Lower lobe of right lung (tissue), 2 donors: ENCODE measurements at regions not wholly inside any gene's neighbourhood (a gene's known extent, or its start where the extent isn't known, plus 50 kb on each side); places are given as distances from the start of the nearest gene placed in this dataset.

Experiments
- ATAC-seq, 2 donors: fragments of 200-7000 bp; cut with Tn5 transposase; one replicate each; pipeline ENCODE4 v1.9.1; 2020 to 2022; ENCODE audit warnings: mild to moderate bottlenecking in 2 of 2, moderate library complexity in 2 of 2
- DNase-seq: peaks from one replicate; pipeline ENCODE4 v3.0.0-alpha.2; 2020
- H3K27ac ChIP-seq: fragments of 200-600 bp; one replicate; pipeline ENCODE4 v1.8.0; 2022
- H3K27me3 ChIP-seq: fragments of 200-600 bp; one replicate; pipeline ENCODE4 v1.8.0; 2022; ENCODE audit warnings: low read depth
- H3K36me3 ChIP-seq: fragments of 200-600 bp; one replicate; pipeline ENCODE4 v1.8.0; 2022; ENCODE audit warnings: mild to moderate bottlenecking
- H3K4me1 ChIP-seq: fragments of 200-600 bp; one replicate; pipeline ENCODE4 v1.8.0; 2022
- H3K4me3 ChIP-seq: fragments of 200-600 bp; one replicate; pipeline ENCODE4 v1.8.0; 2022; ENCODE audit warnings: mild to moderate bottlenecking
- H3K9me3 ChIP-seq: fragments of 200-600 bp; one replicate; pipeline ENCODE4 v1.8.0; 2022
- intact Hi-C: fragments of 100-400 bp; cut with DNase I; formaldehyde crosslinking; loops from one replicate; pipeline ENCODE4 v1.11.0; 2022
- TF ChIP-seq, protein P1 (sequence below): fragments of 200-600 bp; IDR thresholded peaks from one replicate; pipeline ENCODE4 v1.8.0; 2022; ENCODE audit warnings: antibody characterized with exemption, mild to moderate bottlenecking
- donor health status: DM: no; HTN: yes; CAD: no; lungs with severe emphysema.

DNA sequence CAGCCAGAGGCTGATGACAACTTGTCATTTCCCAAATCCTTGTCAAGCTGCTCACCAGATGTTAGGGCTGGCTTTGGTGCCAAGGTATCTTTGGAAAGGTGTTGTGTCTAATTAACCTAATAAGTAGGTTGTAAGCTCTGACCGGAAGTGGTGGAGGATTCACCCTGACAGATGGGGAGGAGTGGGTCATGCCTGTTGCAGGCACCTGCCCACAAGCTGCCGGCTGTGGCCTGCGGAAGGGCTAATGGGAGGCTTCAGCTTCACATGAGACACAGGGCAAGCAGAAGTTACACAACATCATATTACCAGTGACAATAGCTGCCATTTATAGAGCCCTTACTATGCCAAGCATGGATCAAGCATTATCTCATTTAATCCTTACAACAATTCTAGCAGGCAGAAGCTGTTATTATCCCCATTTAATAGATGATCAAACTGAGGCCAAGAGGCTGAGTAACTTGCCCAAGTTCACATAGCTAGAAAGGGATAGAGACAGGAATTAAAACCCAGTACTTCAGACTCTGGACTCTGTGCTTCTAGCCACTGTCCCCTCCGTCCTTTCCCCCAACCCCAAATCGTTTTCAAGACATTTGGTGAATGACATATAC, 63.1 kb upstream of the DUSP5 start:
- no peak overlapping the region for H3K4me3 ChIP-seq
- H3K36me3 ChIP-seq, result no peaks in the 10 kb centered on the region
- intact Hi-C loops, result no loop called here
- TF ChIP-seq, protein P1, sequence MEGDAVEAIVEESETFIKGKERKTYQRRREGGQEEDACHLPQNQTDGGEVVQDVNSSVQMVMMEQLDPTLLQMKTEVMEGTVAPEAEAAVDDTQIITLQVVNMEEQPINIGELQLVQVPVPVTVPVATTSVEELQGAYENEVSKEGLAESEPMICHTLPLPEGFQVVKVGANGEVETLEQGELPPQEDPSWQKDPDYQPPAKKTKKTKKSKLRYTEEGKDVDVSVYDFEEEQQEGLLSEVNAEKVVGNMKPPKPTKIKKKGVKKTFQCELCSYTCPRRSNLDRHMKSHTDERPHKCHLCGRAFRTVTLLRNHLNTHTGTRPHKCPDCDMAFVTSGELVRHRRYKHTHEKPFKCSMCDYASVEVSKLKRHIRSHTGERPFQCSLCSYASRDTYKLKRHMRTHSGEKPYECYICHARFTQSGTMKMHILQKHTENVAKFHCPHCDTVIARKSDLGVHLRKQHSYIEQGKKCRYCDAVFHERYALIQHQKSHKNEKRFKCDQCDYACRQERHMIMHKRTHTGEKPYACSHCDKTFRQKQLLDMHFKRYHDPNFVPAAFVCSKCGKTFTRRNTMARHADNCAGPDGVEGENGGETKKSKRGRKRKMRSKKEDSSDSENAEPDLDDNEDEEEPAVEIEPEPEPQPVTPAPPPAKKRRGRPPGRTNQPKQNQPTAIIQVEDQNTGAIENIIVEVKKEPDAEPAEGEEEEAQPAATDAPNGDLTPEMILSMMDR, result no peak
- DNase-seq (no peak), ATAC-seq (no peak)
- H3K9me3 ChIP-seq, result no peaks in the 10 kb centered on the region
- H3K4me1 ChIP-seq, result no peaks in the 10 kb centered on the region
- H3K27ac ChIP-seq, result no peak overlapping the region
- H3K27me3 ChIP-seq, result no peaks in the 10 kb centered on the region

GRCh38 chr10:110436554-110437350, 61.0 kb upstream of the DUSP5 start:
- Histone ChIP-seq H3K27me3 (no peaks in the 10 kb centered on the region), H3K27ac (no peak overlapping the region), H3K4me1 (no peaks in the 10 kb centered on the region), H3K9me3 (no peaks in the 10 kb centered on the region), H3K36me3 (no peaks in the 10 kb centered on the region), H3K4me3 (no peak overlapping the region)
- no peak for DNase-seq
- no peak for ATAC-seq
- TF ChIP-seq, protein P1, result no peak
- intact Hi-C loops, result no loop called here

- DNase-seq (no peak), ATAC-seq (no peak)
- H3K36me3 ChIP-seq, result no peaks in the 10 kb centered on the region
- H3K27me3 ChIP-seq, result no peaks in the 10 kb centered on the region
- no peak overlapping the region for H3K27ac ChIP-seq
- no peaks in the 10 kb centered on the region for H3K4me1 ChIP-seq
- H3K4me3 ChIP-seq, result no peak overlapping the region
- intact Hi-C loops, result no loop called here
- H3K9me3 ChIP-seq, result no peaks in the 10 kb centered on the region
- TF ChIP-seq, protein P1, result no peak
These were observed 60.4 kb upstream of the DUSP5 start for GRCh38 chr10:110437351-110437605.

DNA sequence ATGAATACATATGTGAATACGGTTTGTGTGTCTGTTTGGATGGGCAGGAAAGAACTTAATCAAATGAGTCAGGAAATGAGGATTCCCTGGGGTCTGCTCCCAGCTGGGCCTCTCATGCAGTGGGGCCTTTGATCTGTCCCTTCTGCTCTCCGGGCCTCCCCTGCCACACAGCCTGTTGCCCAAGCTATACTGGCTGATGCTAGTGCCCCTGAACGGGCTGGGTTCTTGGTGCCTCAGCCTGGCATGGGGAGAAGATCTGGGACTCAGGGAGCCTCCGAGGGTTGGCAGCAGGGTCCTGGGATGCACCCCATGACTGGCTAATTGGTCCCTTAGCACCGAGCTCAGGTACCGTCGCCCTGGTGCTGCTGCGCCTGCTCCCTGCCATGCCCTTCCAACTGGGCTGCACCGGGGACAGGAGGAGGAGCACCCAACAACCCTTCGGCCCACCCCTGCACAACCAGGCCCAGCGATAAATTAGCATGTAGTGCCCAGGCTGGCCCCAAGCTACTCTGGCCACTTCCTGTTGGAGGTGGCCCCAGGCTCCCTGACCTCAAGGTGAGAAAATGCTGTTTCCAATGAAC, 59.9 kb upstream of the DUSP5 start:
- Histone ChIP-seq H3K27ac (no peak overlapping the region), H3K27me3 (no peaks in the 10 kb centered on the region), H3K4me3 (no peak overlapping the region), H3K9me3 (no peaks in the 10 kb centered on the region), H3K4me1 (no peaks in the 10 kb centered on the region), H3K36me3 (no peaks in the 10 kb centered on the region)
- DNase-seq, result no peak
- no peak for ATAC-seq
- intact Hi-C loops, result no loop called here
- TF ChIP-seq, protein P1, result no peak

GRCh38 chr10:110442746-110443145, 55.0 kb upstream of the DUSP5 start:
- DNase-seq (no peak), ATAC-seq (no peak)
- Histone ChIP-seq H3K36me3 (no peaks in the 10 kb centered on the region), H3K9me3 (no peaks in the 10 kb centered on the region), H3K4me3 (no peak overlapping the region), H3K27me3 (no peaks in the 10 kb centered on the region), H3K27ac (no peak overlapping the region), H3K4me1 (peaks cover 6% of the 10 kb centered on the region)
- intact Hi-C loops, result no loop called here
- TF ChIP-seq, protein P1, result no peak
